Stimulated activated CD8-positive, alpha-beta memory T cell treated with anti-CD3 and anti-CD28 coated beads, Interleukin-4, amount 100 ng/mL, for 4 hours (primary cell): ENCODE measurements at regions not wholly inside any gene's neighbourhood (a gene's known extent, or its start where the extent isn't known, plus 50 kb on each side); places are given as distances from the start of the nearest gene placed in this dataset.

Experiments
- DNase-seq, 2 donors: peaks; one replicate each; pipeline ENCODE4 v3.0.0-alpha.2; 2020; ENCODE audit warnings: low read depth in 2 of 2, low spot score in 1 of 2

DNA sequence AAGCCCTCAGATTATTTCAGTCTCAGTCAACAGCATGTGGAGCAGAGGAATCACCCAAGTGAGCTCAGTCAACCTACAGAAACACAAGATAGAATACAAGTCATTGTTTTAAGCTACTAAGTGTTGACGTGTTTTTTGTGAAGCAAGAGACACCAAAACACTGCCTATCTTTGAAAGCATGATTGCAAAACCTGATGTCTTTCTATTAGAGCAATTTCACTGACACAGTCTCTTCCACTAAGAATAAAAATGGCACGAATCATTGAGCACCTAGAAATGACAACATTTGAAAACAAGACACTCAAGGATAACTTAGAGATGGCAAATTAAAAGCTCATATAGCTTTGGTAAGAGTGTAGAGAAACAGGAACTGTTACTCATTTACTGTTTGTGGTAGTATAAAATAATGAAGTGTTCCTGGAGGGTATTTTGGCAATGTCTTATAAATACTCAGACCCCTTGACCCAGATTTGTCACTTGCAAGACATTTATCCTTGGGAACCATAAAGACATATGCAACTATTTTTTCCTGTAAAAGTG lies 407.1 kb upstream of the XYLT1 start:
- no peak for DNase-seq

GRCh38 chr16:17866996-17867395 lies 396.2 kb upstream of the XYLT1 start:
- no peak for DNase-seq

- no peak for DNase-seq
Measured at GRCh38 chr16:17861981-17862479, 391.3 kb upstream of the XYLT1 start.

GRCh38 chr16:17858061-17858460 lies 387.3 kb upstream of the XYLT1 start:
- DNase-seq: no peak

GRCh38 chr16:17853958-17854357 lies 383.2 kb upstream of the XYLT1 start:
- DNase-seq: no peak

- DNase-seq: no peak
Measured at GRCh38 chr16:17852977-17853702, 382.4 kb upstream of the XYLT1 start.

GRCh38 chr16:17850581-17851250 lies 380.0 kb upstream of the XYLT1 start:
- no peak for DNase-seq

- no peak for DNase-seq
Measured at GRCh38 chr16:17847234-17847795, 376.6 kb upstream of the XYLT1 start.

DNA sequence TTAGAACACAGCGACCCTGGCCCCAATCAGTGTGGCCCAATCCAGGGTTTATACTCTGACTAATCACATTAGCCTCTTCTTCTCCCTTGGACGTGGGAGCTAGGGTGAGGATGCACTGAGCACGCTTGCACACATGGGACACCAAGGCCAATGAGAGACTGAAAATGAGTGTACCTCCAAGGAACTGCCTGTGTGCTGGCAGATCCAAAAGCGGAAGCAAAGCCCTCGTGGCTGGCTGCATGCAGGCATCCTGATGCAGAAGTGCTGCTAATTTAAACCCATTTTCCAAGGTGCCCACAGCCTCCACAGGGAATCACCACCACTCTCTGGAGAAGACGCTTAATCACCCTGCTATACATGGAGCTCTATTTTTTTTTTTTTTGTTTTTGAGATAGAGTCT lies 375.3 kb upstream of the XYLT1 start:
- DNase-seq: no peak

DNA sequence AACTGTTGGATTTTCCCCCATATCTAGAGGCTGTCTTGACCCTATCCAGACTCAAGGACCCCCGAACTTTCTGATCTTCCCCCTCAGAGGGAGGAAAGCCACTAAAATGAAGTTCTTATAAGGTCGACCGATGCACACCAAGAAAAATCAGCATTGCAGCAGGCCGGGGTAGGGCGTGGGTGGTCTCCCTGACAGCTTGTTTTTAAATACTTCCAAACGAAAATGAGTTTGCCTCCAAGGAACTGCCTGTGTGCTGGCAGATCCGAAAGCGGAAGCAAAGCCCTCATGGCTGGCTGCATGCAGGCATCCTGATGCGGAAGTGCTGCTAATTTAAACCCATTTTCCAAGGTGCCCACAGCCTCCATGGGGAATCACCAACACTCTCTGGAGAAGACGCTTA lies 374.3 kb upstream of the XYLT1 start:
- no peak for DNase-seq

- DNase-seq: no peak
Measured at GRCh38 chr16:17843905-17844304, 373.1 kb upstream of the XYLT1 start.

DNA sequence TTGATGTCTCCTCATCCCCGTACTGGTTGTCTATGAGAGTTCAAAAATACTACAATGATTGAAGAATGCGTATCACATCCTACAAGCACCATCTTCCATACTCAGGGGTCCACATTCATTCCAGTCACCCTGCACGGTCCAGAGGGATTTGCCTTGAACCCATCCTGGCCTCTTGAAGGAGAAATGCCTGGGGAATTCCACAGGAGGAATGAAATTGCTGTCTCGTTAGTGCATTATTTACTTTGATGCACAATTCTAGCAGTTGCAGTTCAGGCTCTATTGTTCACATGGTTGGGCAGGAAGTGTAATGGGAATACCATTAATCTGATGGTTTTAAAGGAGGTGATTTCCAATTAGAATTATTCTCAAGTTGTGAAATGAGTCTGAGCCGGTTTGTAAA lies 369.1 kb upstream of the XYLT1 start:
- no peak for DNase-seq

DNA sequence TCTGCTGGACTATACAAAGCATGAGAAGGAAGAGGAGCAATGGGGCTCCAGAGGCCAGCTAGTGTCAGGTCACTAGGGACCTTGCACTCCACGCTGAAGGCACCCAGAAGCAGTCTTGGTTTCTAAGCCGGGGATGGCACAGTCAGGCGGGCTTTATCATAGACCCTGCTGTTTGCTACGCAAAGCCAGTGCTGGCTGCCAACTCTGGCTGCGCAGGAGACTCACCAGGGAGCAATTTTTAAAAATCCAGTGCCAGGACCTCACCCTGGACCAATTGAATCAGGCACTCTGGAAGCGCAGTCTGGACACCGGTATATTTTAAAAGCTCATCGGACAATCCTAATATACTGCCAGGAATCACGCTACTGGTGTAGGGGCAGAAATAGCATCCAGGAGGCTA lies 368.5 kb upstream of the XYLT1 start:
- DNase-seq: no peak

DNA sequence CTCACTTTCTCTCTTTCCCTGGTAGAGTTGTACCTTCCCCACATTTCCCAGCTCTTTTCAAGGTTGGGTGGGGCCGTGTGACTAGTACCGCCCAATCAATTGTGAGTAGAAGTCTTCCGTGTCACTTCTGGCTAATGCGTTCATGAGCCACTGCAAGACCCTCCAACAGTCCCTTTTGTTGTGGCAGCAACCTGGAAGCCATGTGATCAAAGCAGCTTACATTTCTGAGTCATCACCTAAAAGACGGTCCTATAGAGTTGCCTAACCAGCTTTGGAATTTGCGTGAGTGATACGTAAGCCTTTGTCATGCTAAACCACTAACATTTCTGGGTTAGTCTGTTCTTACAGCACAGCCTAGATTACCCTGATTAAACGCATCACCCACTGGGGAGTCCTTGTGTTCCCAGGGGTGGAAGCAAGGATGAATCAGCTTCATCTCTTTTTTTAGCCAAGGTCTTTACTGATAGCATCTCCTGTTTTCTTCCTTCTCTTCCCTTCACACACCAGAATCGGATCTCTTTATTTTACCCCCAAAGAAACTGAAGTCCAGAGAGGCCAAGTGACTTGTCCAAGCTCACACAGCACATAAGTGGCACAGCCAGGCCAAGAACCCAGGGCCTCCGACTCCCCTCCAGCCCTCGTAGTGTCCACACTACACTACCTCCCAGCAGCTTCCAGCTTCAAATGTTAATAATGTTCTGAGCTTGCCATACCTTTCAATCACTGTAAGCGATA lies 366.3 kb upstream of the XYLT1 start:
- no peak for DNase-seq

- DNase-seq: no peak
Measured at GRCh38 chr16:17835118-17835876, 364.5 kb upstream of the XYLT1 start.

- no peak for DNase-seq
Measured at GRCh38 chr16:17832738-17833137, 362.0 kb upstream of the XYLT1 start.

- no peak for DNase-seq
Measured at GRCh38 chr16:17831330-17831729, 360.6 kb upstream of the XYLT1 start.

- no peak for DNase-seq
Measured at GRCh38 chr16:17830651-17831050, 359.9 kb upstream of the XYLT1 start.

DNA sequence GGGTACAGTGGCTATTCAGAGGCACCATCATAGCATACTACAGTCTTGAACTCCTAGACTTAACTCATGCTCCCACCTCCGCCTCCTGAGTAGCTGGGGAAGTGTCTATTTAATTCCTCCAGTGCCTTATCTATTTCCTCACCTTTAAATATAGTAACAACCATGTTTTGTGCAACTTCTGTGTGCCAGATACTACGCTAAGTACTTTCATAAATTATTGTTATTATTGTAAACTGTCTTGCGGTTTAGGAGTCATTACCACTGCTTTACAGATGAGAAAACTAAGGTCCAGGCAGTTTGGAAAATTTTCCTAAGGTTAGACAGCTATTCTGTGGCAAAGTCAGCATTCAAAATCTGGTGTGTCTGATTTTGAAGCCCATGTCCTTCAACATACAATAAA lies 359.1 kb upstream of the XYLT1 start:
- no peak for DNase-seq

DNA sequence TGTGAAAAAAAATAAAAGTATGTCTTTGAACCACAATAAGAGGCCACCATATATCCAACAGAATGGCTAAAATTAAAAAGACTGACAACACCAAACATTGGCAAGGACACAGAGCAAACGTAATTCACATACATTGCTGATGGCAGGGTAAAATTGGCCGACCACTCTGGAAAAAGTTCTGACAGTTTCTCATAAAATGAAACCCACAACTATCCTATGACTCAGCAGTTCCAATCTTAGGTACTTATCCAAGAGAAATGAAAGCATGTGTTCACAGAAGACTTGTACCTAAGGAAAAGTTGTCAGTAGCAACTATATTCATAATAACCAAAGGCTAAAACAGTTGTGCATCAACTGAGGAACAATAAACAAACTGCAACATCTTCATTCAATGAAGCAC lies 357.3 kb upstream of the XYLT1 start:
- no peak for DNase-seq

GRCh38 chr16:17827313-17827712 lies 356.6 kb upstream of the XYLT1 start:
- DNase-seq: no peak
